Spinal cord (tissue), 9 donors: ENCODE measurements at regions not wholly inside any gene's neighbourhood (a gene's known extent, or its start where the extent isn't known, plus 50 kb on each side); places are given as distances from the start of the nearest gene placed in this dataset.

Experiments used
- DNase-seq, 6 donors: peaks; one replicate each; pipeline versions ENCODE4 v3.0.0 to v3.0.0-alpha.2; 2013 to 2015; ENCODE audit warnings: low spot score in 6 of 6, low read depth in 4 of 6
- H3K27ac ChIP-seq: one replicate; pipeline ENCODE4 v1.5.1; 2013; ENCODE audit warnings: low read depth, low read length, control low read depth
- H3K27me3 ChIP-seq: one replicate; pipeline ENCODE4 v1.6.1; 2013; ENCODE audit warnings: low read length; ENCODE audit not compliant: control insufficient read depth, insufficient read depth
- H3K36me3 ChIP-seq: one replicate; pipeline ENCODE4 v1.6.1; 2013; ENCODE audit warnings: low read length; ENCODE audit not compliant: control insufficient read depth, insufficient read depth
- H3K4me1 ChIP-seq: one replicate; pipeline ENCODE4 v1.6.1; 2013; ENCODE audit warnings: low read length; ENCODE audit not compliant: control insufficient read depth, insufficient read depth
- H3K4me3 ChIP-seq: one replicate; pipeline ENCODE4 v1.5.1; 2013; ENCODE audit warnings: low read depth, low read length, control low read depth
- H3K9me3 ChIP-seq: one replicate; pipeline ENCODE4 v1.6.1; 2013; ENCODE audit warnings: low read length; ENCODE audit not compliant: control insufficient read depth, insufficient read depth
- WGBS: methylation state at CpG from one replicate; pipeline ENCODE4 v1.1.5; 2013; ENCODE audit warnings: missing lambda C conversion rate; ENCODE audit not compliant: insufficient coverage; 5-methylcytosine and 5-hydroxymethylcytosine counted together
- donor health status: healthy.

DNA sequence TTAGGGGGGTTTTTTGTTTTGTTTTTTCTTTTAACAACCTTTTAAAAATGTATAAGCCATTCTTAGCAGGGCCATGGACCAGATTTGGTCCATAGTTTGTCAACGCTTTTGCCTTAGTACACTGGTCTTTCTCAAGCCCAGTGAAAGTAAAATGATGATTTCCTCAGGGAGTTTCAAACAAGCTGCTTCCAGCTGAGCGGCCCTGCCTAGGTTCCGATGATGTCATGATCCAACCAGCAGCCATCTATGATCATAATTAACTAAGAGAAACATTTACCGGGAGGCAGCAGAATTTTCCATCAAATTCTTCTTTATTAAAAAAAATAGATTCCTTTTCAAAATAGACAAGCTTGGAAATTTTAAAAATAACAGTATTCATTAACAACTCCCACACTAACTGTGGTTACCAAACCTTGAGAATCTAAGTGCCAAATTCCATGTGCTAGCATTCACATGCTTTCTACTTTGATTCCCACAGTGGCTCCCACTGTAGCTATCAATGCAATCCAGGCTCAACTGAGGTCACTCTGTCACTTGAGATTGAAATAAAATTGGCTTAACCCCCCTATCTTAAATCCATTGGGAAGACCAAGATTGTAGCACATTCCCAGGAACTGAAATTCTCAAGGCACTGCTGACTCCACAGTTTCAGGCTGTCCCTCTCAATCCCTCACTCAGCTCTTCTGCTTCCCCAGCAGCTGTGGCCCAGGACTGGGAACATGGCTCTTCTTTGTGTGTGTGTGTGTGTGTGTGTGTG is 148.9 kb downstream of the RNF152 start:
- 100% methylated on average over 1 of the region's 4 CpGs for WGBS
- no peak overlapping the region for H3K4me3 ChIP-seq
- no peaks in the 10 kb centered on the region for H3K27me3 ChIP-seq
- H3K27ac ChIP-seq, result no peak overlapping the region
- H3K9me3 ChIP-seq, result no peaks in the 10 kb centered on the region
- peaks cover 6% of the 10 kb centered on the region for H3K4me1 ChIP-seq
- DNase-seq, result no peak
- H3K36me3 ChIP-seq, result no peaks in the 10 kb centered on the region

DNA sequence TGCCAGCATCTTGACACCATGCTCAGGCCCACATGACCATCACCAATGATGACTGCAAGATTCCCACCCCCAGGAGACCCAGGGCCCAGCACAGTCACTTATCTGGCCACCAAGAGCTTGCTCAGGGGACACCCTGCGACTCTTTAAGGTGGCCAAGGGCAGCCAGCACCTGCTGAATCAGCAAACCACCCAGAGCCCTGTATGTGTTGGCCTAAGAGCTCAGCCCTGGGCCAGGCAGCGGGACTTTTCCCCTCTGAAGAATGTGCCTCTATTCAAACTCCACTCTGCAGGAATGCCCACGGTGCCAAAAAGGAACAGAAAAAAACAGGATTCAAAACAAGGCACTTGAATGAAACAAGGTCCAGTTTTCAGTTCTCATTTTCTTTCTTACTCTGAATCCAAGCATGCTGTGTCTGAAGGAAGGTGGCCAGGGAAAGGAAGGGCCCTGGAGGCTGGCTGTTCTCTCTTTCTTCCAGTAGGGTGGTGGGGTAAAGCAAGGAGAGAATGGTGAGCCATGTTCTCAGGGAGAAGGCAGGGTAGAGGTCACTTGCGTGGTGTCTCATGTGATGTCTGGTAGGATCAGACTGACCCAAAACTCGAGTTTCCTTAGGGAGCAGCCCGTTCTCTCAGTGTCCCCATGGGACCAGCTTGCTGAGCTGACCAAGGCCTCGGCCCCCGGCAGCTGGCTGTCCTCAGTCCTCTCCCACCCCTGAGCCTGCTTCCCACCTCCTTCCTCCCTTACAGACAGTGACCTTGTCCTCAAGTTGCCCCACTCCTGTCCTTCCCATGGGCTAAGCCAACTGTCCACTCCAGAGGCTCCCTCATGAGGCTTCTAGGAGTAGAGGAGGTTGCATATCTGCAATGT is 150.0 kb downstream of the RNF152 start:
- peak in 1 of 6 donors; percentile 60 for DNase-seq
- Histone ChIP-seq H3K27me3 (no peaks in the 10 kb centered on the region), H3K27ac (no peak overlapping the region), H3K36me3 (no peaks in the 10 kb centered on the region), H3K9me3 (no peaks in the 10 kb centered on the region), H3K4me1 (peaks cover 6% of the 10 kb centered on the region), H3K4me3 (no peak overlapping the region)
- 83% methylated on average over 7 of the region's 8 CpGs for WGBS

DNA sequence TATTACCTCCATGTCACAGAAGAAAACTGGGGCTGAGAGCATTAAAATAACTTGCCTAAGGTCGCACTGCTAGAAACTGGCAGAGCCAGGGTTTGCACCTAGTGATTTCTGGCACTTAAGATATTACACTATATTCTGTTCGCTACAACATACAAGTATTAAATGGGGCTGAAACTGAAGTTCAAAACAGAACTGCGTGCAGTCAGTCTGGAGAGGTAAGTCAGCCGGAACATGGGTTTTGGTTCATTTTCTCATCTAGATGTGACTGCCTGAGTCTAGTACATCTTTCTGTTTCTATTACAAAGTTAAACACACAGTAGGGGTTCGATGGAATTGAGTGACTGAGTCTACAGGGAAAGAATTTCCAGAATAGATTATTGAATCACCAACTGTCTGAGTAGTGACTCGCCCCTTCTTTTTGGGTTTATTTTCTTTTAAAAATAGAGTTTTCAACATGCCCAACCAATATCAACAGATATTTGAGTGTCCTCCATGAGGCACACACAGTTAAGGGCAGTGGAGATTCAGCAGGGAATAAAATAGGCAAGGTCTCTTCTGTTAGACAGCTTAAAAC is 150.8 kb downstream of the RNF152 start:
- H3K9me3 ChIP-seq, result no peaks in the 10 kb centered on the region
- no peak for DNase-seq
- WGBS, result 43% methylated on average over 1 of the region's 6 CpGs

DNA sequence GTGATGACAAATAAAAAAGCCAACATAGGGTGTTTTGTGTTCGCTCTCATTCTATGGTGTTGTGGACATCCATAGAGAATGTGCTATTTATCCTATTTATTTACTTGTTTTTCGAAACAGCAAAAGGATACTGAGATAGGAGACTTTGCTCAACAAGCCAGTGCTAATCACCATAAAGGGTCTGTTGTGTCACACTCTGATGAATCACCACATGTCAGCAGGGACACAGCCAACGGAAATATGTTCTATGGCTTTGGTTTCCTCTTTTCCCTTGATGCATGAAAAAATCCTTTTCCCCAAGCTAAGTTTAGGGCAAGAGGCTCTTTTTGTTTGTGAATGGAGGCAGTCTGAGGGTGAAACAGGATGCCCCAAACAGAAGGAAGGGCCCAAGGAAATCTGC is 154.3 kb downstream of the RNF152 start:
- WGBS, result no CpG with 5 or more reads among the region's 3 CpGs
- Histone ChIP-seq H3K36me3 (no peaks in the 10 kb centered on the region), H3K9me3 (no peaks in the 10 kb centered on the region), H3K4me3 (no peak overlapping the region), H3K27ac (no peak overlapping the region), H3K27me3 (no peaks in the 10 kb centered on the region), H3K4me1 (peaks cover 6% of the 10 kb centered on the region)
- no peak for DNase-seq

More for the DNA sequence above, 150.8 kb downstream of the RNF152 start:
- Histone ChIP-seq H3K4me3 (no peak overlapping the region), H3K27me3 (no peaks in the 10 kb centered on the region), H3K27ac (no peak overlapping the region), H3K36me3 (no peaks in the 10 kb centered on the region), H3K4me1 (peaks cover 6% of the 10 kb centered on the region)

DNA sequence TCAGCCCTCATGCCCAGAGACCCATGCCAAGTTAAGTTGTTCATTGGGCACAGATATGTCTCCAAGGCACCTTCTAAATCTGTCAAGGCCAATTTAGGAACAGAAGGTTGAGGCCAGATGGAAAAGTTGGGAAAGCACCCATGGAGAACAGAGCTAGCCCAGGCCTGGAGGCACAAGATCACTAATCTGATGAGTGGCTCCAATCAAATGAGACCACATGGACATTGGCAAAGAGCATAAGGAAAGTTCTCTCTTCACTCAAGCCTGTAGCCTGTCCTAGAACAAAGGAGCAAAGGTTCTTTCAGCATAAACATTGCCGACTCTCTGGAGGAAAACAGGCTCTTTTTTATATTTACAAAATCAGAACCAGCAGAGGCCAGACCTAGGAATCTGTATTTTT is 154.8 kb downstream of the RNF152 start:
- no peak overlapping the region for H3K27ac ChIP-seq
- H3K4me1 ChIP-seq, result peaks cover 6% of the 10 kb centered on the region
- no peaks in the 10 kb centered on the region for H3K9me3 ChIP-seq
- H3K27me3 ChIP-seq, result no peaks in the 10 kb centered on the region
- no peak for DNase-seq
- WGBS, result no CpG with 5 or more reads among the region's 1 CpG
- H3K36me3 ChIP-seq, result no peaks in the 10 kb centered on the region
- no peak overlapping the region for H3K4me3 ChIP-seq

DNA sequence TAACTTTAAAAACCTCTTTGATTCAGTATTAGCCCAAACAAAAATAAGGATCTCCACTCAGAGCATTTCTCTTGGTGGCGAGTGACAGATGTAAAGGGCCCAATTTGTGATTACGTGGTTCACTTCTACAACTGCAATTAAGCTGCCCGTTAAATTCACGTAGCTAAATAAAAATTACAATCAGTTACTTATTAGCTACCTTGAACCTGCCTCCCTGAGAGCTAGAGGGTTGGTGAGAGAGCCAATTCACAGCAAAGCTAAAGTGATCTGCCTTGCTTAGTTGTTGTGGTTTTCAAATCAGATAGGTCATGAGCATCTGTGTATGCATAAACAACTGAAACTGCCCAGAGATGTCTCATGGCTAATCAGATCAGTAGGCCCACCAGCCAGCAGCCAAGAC is 156.7 kb downstream of the RNF152 start:
- H3K27ac ChIP-seq, result no peak overlapping the region
- H3K27me3 ChIP-seq, result no peaks in the 10 kb centered on the region
- no peak overlapping the region for H3K4me3 ChIP-seq
- DNase-seq, result no peak
- no peaks in the 10 kb centered on the region for H3K4me1 ChIP-seq
- H3K9me3 ChIP-seq, result no peaks in the 10 kb centered on the region
- H3K36me3 ChIP-seq, result no peaks in the 10 kb centered on the region
- 100% methylated on average over 1 of the region's 4 CpGs for WGBS

DNA sequence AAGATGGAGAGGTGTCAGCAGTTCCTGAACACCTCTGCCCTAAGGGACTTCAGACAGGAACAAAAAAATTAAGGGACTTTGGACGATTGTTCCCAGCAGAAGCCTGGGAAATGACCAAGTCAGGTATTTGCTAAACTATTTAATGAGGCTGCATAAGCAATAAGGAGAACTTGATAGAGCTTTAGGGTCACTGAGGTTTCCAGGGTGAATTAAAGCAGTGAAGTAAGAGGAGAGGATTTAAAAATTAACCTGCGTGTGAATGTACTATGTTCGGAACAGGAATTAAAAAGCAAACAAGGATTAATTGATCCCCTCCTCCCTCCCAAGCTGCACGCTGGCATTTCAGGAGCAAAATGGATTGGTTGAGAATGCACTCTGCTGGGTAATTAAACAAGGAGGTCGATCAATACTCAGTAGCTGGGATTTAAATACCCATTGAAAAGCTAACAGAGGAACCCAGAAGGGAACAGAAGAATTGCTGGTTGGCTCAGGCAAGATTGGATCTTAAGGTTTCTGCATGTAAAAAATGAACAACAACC is 157.2 kb downstream of the RNF152 start:
- Histone ChIP-seq H3K4me3 (no peak overlapping the region), H3K27me3 (no peaks in the 10 kb centered on the region), H3K36me3 (no peaks in the 10 kb centered on the region), H3K4me1 (no peaks in the 10 kb centered on the region), H3K27ac (no peak overlapping the region), H3K9me3 (no peaks in the 10 kb centered on the region)
- WGBS, result 17% methylated on average over 2 of the region's 5 CpGs
- peak in 1 of 6 donors; percentile 39 for DNase-seq

DNA sequence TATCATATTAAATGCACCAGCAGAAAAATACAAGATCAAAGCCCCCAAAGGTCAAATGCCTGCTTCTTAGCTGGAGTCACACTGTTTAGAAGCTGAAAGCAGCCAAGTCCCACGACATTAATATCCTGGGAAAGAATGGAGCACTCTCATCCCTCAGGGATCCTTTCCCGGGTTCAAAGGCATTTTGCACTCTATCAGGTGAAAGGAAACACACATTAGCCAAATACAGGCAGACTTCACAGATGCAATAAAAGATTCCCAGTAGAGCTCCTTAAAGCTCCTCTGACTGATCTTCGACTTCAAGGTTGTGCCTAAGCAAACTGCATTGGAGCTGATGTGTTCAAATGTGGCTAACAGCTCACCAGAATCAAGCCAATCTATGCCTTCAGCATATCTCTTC is 158.4 kb downstream of the RNF152 start:
- peak in 1 of 6 donors; percentile 50 for DNase-seq
- Histone ChIP-seq H3K36me3 (no peaks in the 10 kb centered on the region), H3K27ac (no peak overlapping the region), H3K27me3 (no peaks in the 10 kb centered on the region), H3K4me1 (no peaks in the 10 kb centered on the region), H3K4me3 (no peak overlapping the region), H3K9me3 (no peaks in the 10 kb centered on the region)
- 35% methylated on average over 3 of the region's 3 CpGs for WGBS

DNA sequence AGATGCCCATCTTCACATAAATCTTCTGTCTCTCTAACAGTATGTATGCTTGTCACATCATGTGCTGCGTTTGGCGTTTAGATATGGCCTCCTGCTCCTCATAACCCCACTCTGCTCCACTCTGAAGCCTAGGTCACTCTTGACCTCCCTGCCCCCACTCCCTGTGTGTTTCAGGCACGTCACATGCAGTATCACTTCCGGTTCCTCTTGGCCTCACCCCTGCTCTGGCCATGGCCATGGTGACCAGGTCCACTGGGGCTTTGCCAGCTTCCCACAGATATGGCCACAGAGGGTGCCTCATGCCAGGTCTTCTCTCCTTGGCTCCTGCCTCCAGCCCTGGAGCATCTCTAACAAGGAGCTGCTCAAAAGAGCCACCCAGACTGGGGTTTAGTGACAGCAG is 160.0 kb downstream of the RNF152 start:
- Histone ChIP-seq H3K4me3 (no peak overlapping the region), H3K9me3 (no peaks in the 10 kb centered on the region), H3K36me3 (no peaks in the 10 kb centered on the region), H3K4me1 (no peaks in the 10 kb centered on the region), H3K27ac (peak overlapping the region; percentile 37), H3K27me3 (no peaks in the 10 kb centered on the region)
- WGBS, result 88% methylated on average over 4 of the region's 4 CpGs
- no peak for DNase-seq
